GM12892 (cell line): ENCODE measurements at regions not wholly inside any gene's neighbourhood (a gene's known extent, or its start where the extent isn't known, plus 50 kb on each side); places are given as distances from the start of the nearest gene placed in this dataset.
A peak's percentile ranks its signal among the peaks of the same experiment; 100 is the strongest.

Experiments
- DNase-seq: peaks from one replicate; pipeline ENCODE4 v3.0.0; 2011; ENCODE audit not compliant: insufficient read length
- FAIRE-seq: peaks from 2 replicates; lab custom pipeline; 2011; peaks lifted over from hg19 to GRCh38; lab: Jason Lieb, UNC
- POLR2A ChIP-seq: IDR thresholded peaks from 2 replicates; pipeline ENCODE4 v1.6.1; 2011; ENCODE audit warnings: low read depth, low read length, control low read depth
- POLR2AphosphoS5 ChIP-seq: IDR thresholded peaks from 2 replicates; pipeline ENCODE4 v1.6.1; 2011; ENCODE audit warnings: low read depth, low read length, control low read depth
- TAF1 ChIP-seq: IDR thresholded peaks from 2 replicates; pipeline ENCODE4 v1.6.1; 2011; ENCODE audit warnings: low read depth, mild to moderate bottlenecking, control low read depth, low read length, borderline replicate concordance

GRCh38 chr14:71474301-71475265 is 457.6 kb upstream of the RGS6 start:
- peak; percentile 73 for FAIRE-seq
- DNase-seq: no peak
- TF ChIP-seq POLR2A (no peak), TAF1 (no peak), POLR2AphosphoS5 (no peak)

DNA sequence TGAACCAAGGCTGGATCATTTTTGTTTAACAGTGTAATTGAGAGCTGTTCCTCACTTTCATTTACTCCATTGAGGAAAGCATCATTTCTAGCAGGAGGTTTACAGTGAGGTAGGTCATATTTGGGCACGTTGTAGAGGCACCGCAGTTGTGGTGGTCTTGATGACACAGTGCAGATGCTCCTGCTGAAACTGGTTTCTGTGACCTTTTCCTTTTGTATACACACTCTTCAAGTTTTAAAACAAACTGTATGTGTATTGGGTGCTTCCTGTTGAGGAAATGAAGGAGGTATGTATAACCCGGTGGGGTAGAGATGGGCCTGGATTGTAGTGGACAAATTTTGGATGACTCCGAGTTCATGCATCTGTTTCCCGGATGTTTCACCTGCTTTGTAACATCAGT is 456.3 kb upstream of the RGS6 start:
- FAIRE-seq: peak; percentile 42
- TF ChIP-seq TAF1 (no peak), POLR2AphosphoS5 (no peak), POLR2A (no peak)
- no peak for DNase-seq

DNA sequence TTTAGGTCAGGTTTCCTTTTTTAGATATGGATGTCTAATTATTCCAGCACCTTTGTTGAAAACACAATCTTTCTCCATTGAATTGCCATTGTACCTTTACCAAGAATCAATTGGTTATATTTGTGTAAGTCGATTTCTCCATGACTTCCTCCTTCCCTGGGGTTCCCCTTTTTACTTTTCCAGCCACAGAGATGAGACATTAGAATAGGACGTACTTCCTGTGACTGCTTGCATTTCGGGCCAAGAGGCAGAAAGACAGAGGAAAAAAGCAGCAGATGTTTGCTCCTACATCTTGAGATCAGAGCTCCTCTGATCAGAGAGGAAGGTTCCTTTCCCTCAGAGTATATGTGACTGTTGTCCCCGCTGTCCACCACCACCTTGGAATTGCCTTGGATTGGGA is 453.7 kb upstream of the RGS6 start:
- DNase-seq (no peak), FAIRE-seq (no peak)
- TF ChIP-seq TAF1 (no peak), POLR2AphosphoS5 (no peak), POLR2A (no peak)

GRCh38 chr14:71481021-71481654 is 451.1 kb upstream of the RGS6 start:
- no peak for TF ChIP-seq POLR2A
- no peak for TF ChIP-seq TAF1
- no peak for TF ChIP-seq POLR2AphosphoS5
- FAIRE-seq: no peak
- DNase-seq: no peak

DNA sequence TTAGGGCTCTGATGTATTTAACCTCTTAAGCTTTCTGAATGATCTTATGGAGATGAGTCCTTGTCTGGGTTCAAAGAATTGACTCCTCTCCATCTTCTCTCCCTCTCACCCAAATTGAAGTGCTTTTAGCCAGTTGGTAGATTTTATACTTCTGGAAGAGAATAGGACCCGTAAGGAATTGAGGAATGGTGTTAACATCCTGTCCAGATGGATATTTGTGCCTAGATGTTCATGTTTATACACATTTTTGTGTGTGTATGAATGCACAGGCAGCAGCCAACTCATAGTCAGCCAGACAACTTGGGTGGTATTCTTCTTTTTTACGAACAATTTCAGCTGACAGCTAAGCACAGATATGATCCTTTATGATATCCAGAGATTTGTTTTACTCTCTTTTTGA is 449.6 kb upstream of the RGS6 start:
- TF ChIP-seq POLR2A (no peak), TAF1 (no peak), POLR2AphosphoS5 (no peak)
- FAIRE-seq (no peak), DNase-seq (no peak)

DNA sequence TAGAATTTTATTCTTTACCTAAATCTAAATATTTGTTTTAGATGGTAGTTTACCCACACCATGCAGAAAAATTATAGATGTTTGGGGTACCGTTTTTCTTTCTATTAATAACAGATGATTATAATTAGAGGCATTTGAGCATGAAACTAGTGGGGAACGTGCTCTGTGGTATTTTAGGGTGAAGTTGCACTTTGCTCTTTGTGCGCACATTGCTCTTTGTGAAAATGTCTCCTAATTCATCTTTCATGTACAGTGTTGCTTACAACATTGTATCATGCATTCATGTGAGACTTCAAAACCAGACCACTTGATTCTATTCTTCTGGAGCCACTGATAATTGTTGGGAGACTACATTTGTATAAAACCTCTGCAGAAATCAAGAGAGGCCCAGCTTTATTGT is 449.1 kb upstream of the RGS6 start:
- TF ChIP-seq POLR2AphosphoS5 (no peak), TAF1 (no peak), POLR2A (no peak)
- no peak for FAIRE-seq
- DNase-seq: no peak

GRCh38 chr14:71485833-71486232 is 446.4 kb upstream of the RGS6 start:
- TF ChIP-seq POLR2AphosphoS5 (no peak), TAF1 (no peak), POLR2A (no peak)
- DNase-seq (no peak), FAIRE-seq (no peak)

- FAIRE-seq: no peak
- TF ChIP-seq POLR2AphosphoS5: no peak
- TF ChIP-seq POLR2A: no peak
- TF ChIP-seq TAF1: no peak
- DNase-seq: no peak
Observed at GRCh38 chr14:71486279-71486678, 445.9 kb upstream of the RGS6 start.

GRCh38 chr14:71487449-71487848 is 444.8 kb upstream of the RGS6 start:
- TF ChIP-seq TAF1 (no peak), POLR2AphosphoS5 (no peak)
- no peak for FAIRE-seq
- no peak for DNase-seq

GRCh38 chr14:71487941-71488340 is 444.3 kb upstream of the RGS6 start:
- FAIRE-seq (no peak), DNase-seq (no peak)
- TF ChIP-seq POLR2AphosphoS5: no peak
- no peak for TF ChIP-seq TAF1
- TF ChIP-seq POLR2A: no peak

DNA sequence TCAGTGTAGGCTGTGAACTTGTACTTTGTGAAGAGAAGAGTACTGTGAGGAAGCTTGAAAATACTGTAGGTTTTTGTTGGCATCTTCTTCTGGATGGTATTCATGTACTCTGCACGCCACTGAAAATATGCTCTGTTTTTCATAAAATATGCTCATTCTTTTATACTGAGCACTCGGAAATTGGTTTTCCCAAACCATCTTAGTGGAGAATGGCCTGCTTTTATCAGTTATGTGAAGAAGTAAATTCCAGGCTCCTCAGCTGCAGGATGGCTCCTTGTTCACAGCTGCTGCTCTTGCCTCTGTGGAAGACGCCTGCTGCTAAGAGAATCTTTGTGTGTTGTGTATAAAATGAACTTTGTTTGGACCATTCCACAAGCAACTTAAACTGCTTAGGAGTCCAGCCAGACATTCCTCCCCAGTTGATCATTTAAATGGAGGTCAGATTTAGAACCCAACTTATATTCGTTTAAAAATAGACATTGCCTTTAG is 443.5 kb upstream of the RGS6 start:
- FAIRE-seq: no peak
- DNase-seq: no peak
- TF ChIP-seq POLR2AphosphoS5 (no peak), TAF1 (no peak), POLR2A (no peak)
